Neural progenitor cell (in vitro differentiated cells): ENCODE measurements at regions not wholly inside any gene's neighbourhood (a gene's known extent, or its start where the extent isn't known, plus 50 kb on each side); places are given as distances from the start of the nearest gene placed in this dataset.

Source experiments
- EZH2 ChIP-seq: fragments of 200-600 bp; sonication (generic); IDR thresholded peaks from 2 replicates; pipeline ENCODE4 v1.6.1; 2017; ENCODE audit warnings: antibody characterized with exemption, mild to moderate bottlenecking, moderate library complexity
- EZH2phosphoT487 ChIP-seq: fragments of 200-600 bp; sonication (generic); IDR thresholded peaks from 2 replicates; pipeline ENCODE4 v1.6.1; 2017; ENCODE audit warnings: antibody characterized with exemption
- TF ChIP-seq, protein P1 (sequence below): fragments of 200-600 bp; sonication (generic); IDR thresholded peaks from 2 replicates; pipeline ENCODE4 v1.5.1; 2017; ENCODE audit warnings: antibody characterized with exemption, mild to moderate bottlenecking

- TF ChIP-seq, protein P1, sequence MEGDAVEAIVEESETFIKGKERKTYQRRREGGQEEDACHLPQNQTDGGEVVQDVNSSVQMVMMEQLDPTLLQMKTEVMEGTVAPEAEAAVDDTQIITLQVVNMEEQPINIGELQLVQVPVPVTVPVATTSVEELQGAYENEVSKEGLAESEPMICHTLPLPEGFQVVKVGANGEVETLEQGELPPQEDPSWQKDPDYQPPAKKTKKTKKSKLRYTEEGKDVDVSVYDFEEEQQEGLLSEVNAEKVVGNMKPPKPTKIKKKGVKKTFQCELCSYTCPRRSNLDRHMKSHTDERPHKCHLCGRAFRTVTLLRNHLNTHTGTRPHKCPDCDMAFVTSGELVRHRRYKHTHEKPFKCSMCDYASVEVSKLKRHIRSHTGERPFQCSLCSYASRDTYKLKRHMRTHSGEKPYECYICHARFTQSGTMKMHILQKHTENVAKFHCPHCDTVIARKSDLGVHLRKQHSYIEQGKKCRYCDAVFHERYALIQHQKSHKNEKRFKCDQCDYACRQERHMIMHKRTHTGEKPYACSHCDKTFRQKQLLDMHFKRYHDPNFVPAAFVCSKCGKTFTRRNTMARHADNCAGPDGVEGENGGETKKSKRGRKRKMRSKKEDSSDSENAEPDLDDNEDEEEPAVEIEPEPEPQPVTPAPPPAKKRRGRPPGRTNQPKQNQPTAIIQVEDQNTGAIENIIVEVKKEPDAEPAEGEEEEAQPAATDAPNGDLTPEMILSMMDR = no peak
- TF ChIP-seq EZH2 (no peak), EZH2phosphoT487 (no peak)
These were observed 55.2 kb upstream of the KLHL25 start for GRCh38 chr15:85849946-85850345.
